ENCODE measurements at regions not wholly inside any gene's neighbourhood (a gene's known extent, or its start where the extent isn't known, plus 50 kb on each side); places are given as distances from the start of the nearest gene placed in this dataset.

GRCh38 chr5:71873191-71873591 is 154.1 kb downstream of the CARTPT start:
- no peaks in the 10 kb centered on the region for H3K36me3 ChIP-seq (ENCODE audit: control insufficient read depth, insufficient read depth, low read length)
- no peak for TF ChIP-seq CTCF (IDR thresholded peaks at IDR 0.05; ENCODE audit: insufficient read depth, low read length, poor library complexity, severe bottlenecking)
- H3K27me3 ChIP-seq (replicated peaks; ENCODE audit: control insufficient read depth, insufficient read depth, low read length), result no peaks in the 10 kb centered on the region
- H3K4me3 ChIP-seq (replicated peaks; ENCODE audit: low read depth, low read length), result no peak overlapping the region
- no peak for DNase-seq (ENCODE audit: extremely low read depth, insufficient read length)

GRCh38 chr5:71874521-71874920 is 155.4 kb downstream of the CARTPT start:
- DNase-seq (ENCODE audit: extremely low read depth, insufficient read length), result no peak
- Histone ChIP-seq H3K4me3 (replicated peaks; ENCODE audit: low read depth, low read length) (no peak overlapping the region), H3K27me3 (replicated peaks; ENCODE audit: control insufficient read depth, insufficient read depth, low read length) (no peaks in the 10 kb centered on the region), H3K36me3 (ENCODE audit: control insufficient read depth, insufficient read depth, low read length) (no peaks in the 10 kb centered on the region)
- TF ChIP-seq CTCF (IDR thresholded peaks at IDR 0.05; ENCODE audit: insufficient read depth, low read length, poor library complexity, severe bottlenecking), result no peak

GRCh38 chr5:71877511-71877910 is 158.4 kb downstream of the CARTPT start:
- H3K4me3 ChIP-seq (replicated peaks; ENCODE audit: low read depth, low read length), result no peak overlapping the region
- H3K36me3 ChIP-seq (ENCODE audit: control insufficient read depth, insufficient read depth, low read length), result no peaks in the 10 kb centered on the region
- no peaks in the 10 kb centered on the region for H3K27me3 ChIP-seq (replicated peaks; ENCODE audit: control insufficient read depth, insufficient read depth, low read length)
- TF ChIP-seq CTCF (IDR thresholded peaks at IDR 0.05; ENCODE audit: insufficient read depth, low read length, poor library complexity, severe bottlenecking), result no peak
- no peak for DNase-seq (ENCODE audit: extremely low read depth, insufficient read length)

- Histone ChIP-seq H3K4me3 (replicated peaks; ENCODE audit: low read depth, low read length) (no peak overlapping the region), H3K27me3 (replicated peaks; ENCODE audit: control insufficient read depth, insufficient read depth, low read length) (no peaks in the 10 kb centered on the region), H3K36me3 (ENCODE audit: control insufficient read depth, insufficient read depth, low read length) (no peaks in the 10 kb centered on the region)
- DNase-seq (ENCODE audit: extremely low read depth, insufficient read length), result no peak
- no peak for TF ChIP-seq CTCF (IDR thresholded peaks at IDR 0.05; ENCODE audit: insufficient read depth, low read length, poor library complexity, severe bottlenecking)
Measured at GRCh38 chr5:71880536-71880935, 161.5 kb downstream of the CARTPT start.

- Histone ChIP-seq H3K27me3 (replicated peaks; ENCODE audit: control insufficient read depth, insufficient read depth, low read length) (no peaks in the 10 kb centered on the region), H3K36me3 (ENCODE audit: control insufficient read depth, insufficient read depth, low read length) (no peaks in the 10 kb centered on the region), H3K4me3 (replicated peaks; ENCODE audit: low read depth, low read length) (no peak overlapping the region)
- no peak for TF ChIP-seq CTCF (IDR thresholded peaks at IDR 0.05; ENCODE audit: insufficient read depth, low read length, poor library complexity, severe bottlenecking)
- no peak for DNase-seq (ENCODE audit: extremely low read depth, insufficient read length)
Measured at GRCh38 chr5:71882826-71883741, 164.0 kb downstream of the CARTPT start.

All from GM06990 (cell line).